PC-9 (cell line): ENCODE measurements at regions not wholly inside any gene's neighbourhood (a gene's known extent, or its start where the extent isn't known, plus 50 kb on each side); places are given as distances from the start of the nearest gene placed in this dataset.
A peak's percentile ranks its signal among the peaks of the same experiment; 100 is the strongest.
"Not testable (repeated sequence)": the region's sequence is repeated elsewhere in the genome, so short reads cannot be mapped to it uniquely, and the experiment has no call there.

Experiments used
- BruUV-seq: library from RNA; stranded (reverse); fragments of 400-500 nt; replicated peaks from 2 replicates; lab custom pipeline; 2021; lab: Mats Ljungman, UMichigan
- CTCF ChIA-PET: fragments of 300-600 bp; sonication (Branson Sonifier 250); formaldehyde crosslinking; loops from one replicate; lab custom pipeline; 2022; ENCODE audit warnings: antibody characterized with exemption; lab: Charles Lee
- POLR2A ChIA-PET: fragments of 300-600 bp; sonication (Branson Sonifier 250); formaldehyde crosslinking; loops from one replicate; lab custom pipeline; 2022; ENCODE audit warnings: antibody characterized with exemption; ENCODE audit not compliant: unreplicated experiment; lab: Charles Lee
- DNase-seq, 2 experiments: peaks; one replicate each; pipeline versions ENCODE4 v3.0.0 to v3.0.0-alpha.2; 2015 to 2022; ENCODE audit warnings: mixed read lengths in 1 of 2
- H2AFZ ChIP-seq: fragments of 200-600 bp; sonication (generic); 2 replicates; pipeline ENCODE4 v1.8.1; 2017; ENCODE audit warnings: antibody characterized with exemption
- H3F3A ChIP-seq: fragments of 200-600 bp; sonication (generic); 2 replicates; pipeline ENCODE4 v1.8.1; 2017; ENCODE audit warnings: antibody characterized with exemption, mild to moderate bottlenecking, low read depth; ENCODE audit not compliant: insufficient read depth
- H3K27ac ChIP-seq: fragments of 200-600 bp; sonication (generic); 2 replicates; pipeline ENCODE4 v1.6.1; 2016; ENCODE audit warnings: mixed run types
- H3K27me3 ChIP-seq: fragments of 200-600 bp; sonication (generic); 2 replicates; pipeline ENCODE4 v1.6.1; 2016; ENCODE audit warnings: low read depth, mixed run types; ENCODE audit not compliant: insufficient read depth
- H3K36me3 ChIP-seq: fragments of 200-600 bp; sonication (generic); 2 replicates; pipeline ENCODE4 v1.6.1; 2016; ENCODE audit warnings: low read depth, mixed run types
- H3K4me1 ChIP-seq: fragments of 200-600 bp; sonication (generic); replicated peaks from 2 replicates; pipeline ENCODE4 v1.6.1; 2016; ENCODE audit warnings: mixed run types; ENCODE audit not compliant: insufficient read depth
- H3K4me2 ChIP-seq: fragments of 200-600 bp; sonication (generic); 2 replicates; pipeline ENCODE4 v1.6.1; 2017; ENCODE audit warnings: mixed run types
- H3K4me3 ChIP-seq: fragments of 200-600 bp; sonication (generic); 2 replicates; pipeline ENCODE4 v1.6.1; 2016; ENCODE audit warnings: mixed run types
- H3K79me2 ChIP-seq: fragments of 200-600 bp; sonication (generic); 2 replicates; pipeline ENCODE4 v1.6.1; 2017; ENCODE audit warnings: low read depth, mixed run types
- H3K9me2 ChIP-seq: fragments of 200-600 bp; sonication (generic); 2 replicates; pipeline ENCODE4 v1.8.1; 2017; ENCODE audit warnings: mild to moderate bottlenecking; ENCODE audit not compliant: insufficient read depth
- H3K9me3 ChIP-seq: fragments of 200-600 bp; sonication (generic); 2 replicates; pipeline ENCODE4 v1.8.1; 2016; ENCODE audit warnings: low read depth; ENCODE audit not compliant: insufficient read depth
- H4K20me1 ChIP-seq: fragments of 200-600 bp; sonication (generic); 2 replicates; pipeline ENCODE4 v1.8.1; 2017; ENCODE audit not compliant: insufficient read depth
- EZH2 ChIP-seq: fragments of 200-600 bp; sonication (generic); IDR thresholded peaks from 2 replicates; pipeline ENCODE4 v1.8.0; 2017; ENCODE audit warnings: antibody characterized with exemption, low read depth
- intact Hi-C: fragments of 100-400 bp; cut with micrococcal nuclease; formaldehyde crosslinking; loops from one replicate; pipeline ENCODE4 v1.10.0; 2022; ENCODE audit not compliant: unreplicated experiment
- TF ChIP-seq, protein P1 (sequence below): fragments of 200-600 bp; sonication (generic); conservative IDR thresholded peaks from 2 replicates; pipeline ENCODE4 v1.6.1; 2017; ENCODE audit warnings: mixed run types, antibody characterized with exemption, mild to moderate bottlenecking, moderate library complexity

DNA sequence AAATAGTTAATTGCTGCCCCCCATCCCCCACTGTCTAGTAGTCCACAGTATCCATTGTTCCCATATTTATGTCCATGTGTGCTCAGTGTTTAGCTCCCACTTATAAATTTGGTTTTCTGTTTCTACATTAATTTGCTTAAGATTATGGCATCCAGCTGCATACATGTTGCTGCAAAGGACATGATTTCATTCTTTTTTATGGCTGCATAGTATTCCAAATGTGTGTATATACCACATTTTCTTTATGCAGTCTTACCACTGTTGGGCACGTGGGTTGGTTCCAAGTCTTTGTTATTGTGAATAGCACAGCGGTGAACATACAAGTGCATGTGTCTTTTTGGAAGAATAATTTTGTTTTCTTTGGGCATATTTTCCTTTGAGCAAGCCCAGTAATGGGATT is 113.0 kb upstream of the LNX1 start:
- TF ChIP-seq, protein P1, sequence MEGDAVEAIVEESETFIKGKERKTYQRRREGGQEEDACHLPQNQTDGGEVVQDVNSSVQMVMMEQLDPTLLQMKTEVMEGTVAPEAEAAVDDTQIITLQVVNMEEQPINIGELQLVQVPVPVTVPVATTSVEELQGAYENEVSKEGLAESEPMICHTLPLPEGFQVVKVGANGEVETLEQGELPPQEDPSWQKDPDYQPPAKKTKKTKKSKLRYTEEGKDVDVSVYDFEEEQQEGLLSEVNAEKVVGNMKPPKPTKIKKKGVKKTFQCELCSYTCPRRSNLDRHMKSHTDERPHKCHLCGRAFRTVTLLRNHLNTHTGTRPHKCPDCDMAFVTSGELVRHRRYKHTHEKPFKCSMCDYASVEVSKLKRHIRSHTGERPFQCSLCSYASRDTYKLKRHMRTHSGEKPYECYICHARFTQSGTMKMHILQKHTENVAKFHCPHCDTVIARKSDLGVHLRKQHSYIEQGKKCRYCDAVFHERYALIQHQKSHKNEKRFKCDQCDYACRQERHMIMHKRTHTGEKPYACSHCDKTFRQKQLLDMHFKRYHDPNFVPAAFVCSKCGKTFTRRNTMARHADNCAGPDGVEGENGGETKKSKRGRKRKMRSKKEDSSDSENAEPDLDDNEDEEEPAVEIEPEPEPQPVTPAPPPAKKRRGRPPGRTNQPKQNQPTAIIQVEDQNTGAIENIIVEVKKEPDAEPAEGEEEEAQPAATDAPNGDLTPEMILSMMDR = no peak
- no peak for TF ChIP-seq EZH2
- intact Hi-C loops = loop anchor here (5.0 kb wide), 1 partner anchor 102 kb away; no protein-coding TSS in a partner anchor
- no peak for DNase-seq
- Histone ChIP-seq H3K4me3 (no peak overlapping the region), H3K79me2 (no peaks in the 10 kb centered on the region), H3K27ac (no peak overlapping the region), H3F3A (no peaks in the 10 kb centered on the region), H3K27me3 (no peaks in the 10 kb centered on the region), H3K4me1 (0 out of 2 replicates have a peak, but pooled peaks cover 7% of the 10 kb centered on the region), H3K36me3 (no peaks in the 10 kb centered on the region), H3K9me2 (no peaks in the 10 kb centered on the region), H2AFZ (no peak overlapping the region), H3K4me2 (no peak overlapping the region), H3K9me3 (no peaks in the 10 kb centered on the region), H4K20me1 (no peaks in the 10 kb centered on the region)
- ChIA-PET CTCF (no interaction called here), POLR2A (no interaction called here)
- BruUV-seq = no TSS peak

DNA sequence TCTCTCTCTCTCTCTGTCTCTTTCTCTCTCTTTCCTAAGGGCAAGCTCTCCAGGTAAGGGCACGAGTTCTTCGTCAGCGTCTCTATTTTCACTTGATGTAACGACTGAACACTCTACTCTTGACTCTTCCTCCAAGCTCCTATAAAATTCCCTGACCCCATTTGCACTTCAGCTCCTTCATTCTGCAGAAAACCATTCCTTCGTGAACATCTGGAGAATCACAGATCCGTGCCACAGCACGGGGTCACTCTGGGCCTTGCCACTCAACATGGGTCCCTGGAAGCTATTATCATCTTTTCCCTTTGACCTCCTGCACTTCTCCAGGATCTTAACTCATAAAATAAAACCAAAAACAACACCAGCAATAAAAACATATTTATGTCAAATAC is 112.0 kb upstream of the LNX1 start:
- Histone ChIP-seq H3K9me3 (no peaks in the 10 kb centered on the region), H3F3A (no peaks in the 10 kb centered on the region), H3K79me2 (no peaks in the 10 kb centered on the region), H3K9me2 (no peaks in the 10 kb centered on the region), H3K4me2 (peak overlapping the region; percentile 70), H3K27ac (no peak overlapping the region), H3K4me1 (0 out of 2 replicates have a peak, but pooled peaks cover 7% of the 10 kb centered on the region), H2AFZ (no peak overlapping the region), H3K36me3 (no peaks in the 10 kb centered on the region), H3K4me3 (no peak overlapping the region), H4K20me1 (no peaks in the 10 kb centered on the region), H3K27me3 (no peaks in the 10 kb centered on the region)
- TF ChIP-seq, protein P1 = no peak
- no peak for TF ChIP-seq EZH2
- ChIA-PET POLR2A (no interaction called here), CTCF (no interaction called here)
- no TSS peak for BruUV-seq
- intact Hi-C loops = loop anchor here (5.0 kb wide), 1 partner anchor 101 kb away; no protein-coding TSS in a partner anchor
- no peak for DNase-seq

DNA sequence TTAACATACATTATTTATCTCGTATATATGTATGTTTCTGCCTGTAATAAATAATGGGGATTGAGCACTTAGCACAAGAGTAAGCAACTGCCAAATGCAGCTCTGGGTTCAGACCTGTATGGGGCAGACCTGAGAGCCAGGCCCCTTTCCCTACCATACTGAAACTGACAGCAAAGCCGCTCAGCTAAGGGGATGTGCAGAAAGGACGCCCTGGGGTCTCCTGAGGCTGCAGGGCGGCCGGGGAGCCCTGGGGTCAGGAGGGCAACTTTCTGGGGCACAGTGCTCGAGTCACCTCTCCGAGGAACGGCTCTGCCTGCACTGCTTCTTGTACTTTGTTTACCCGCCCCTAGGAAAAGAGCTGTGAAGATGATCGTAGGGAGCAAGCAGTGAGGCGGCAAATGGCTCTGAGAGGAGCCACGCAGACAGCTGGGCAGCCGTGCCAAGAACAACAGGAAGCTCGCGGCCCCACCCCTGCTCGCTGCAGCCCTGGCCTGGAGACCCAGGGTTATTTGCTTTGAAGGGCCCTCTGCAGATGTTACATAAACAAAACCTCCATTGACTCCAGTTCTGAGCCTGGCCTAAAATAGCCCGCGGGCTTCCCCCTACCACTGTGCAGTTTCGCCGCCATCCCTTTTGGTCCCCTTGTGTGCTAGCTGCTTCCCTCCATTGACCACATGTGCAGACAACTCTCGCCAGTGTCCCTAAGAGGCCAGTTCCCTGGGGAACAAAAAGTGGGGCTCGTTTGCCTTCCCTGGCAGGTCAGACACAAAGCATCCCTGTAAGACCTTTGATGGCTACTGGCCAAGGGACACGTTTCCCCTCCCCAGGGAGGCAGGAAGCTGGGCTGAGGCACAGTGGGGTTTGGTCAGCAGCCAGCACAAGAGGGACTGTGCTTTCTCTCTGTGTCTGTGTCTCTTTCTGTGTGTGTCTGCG is 111.3 kb upstream of the LNX1 start:
- Histone ChIP-seq H3K4me1 (0 out of 2 replicates have a peak, but pooled peaks cover 7% of the 10 kb centered on the region), H3K4me2 (peak overlapping the region; percentile 70), H3K4me3 (peak overlapping the region; percentile 23; the same call in 1 of the 2 replicates), H2AFZ (0 out of 2 replicates have a peak overlapping the region, but pooled peaks have one; percentile 12), H3K9me2 (no peaks in the 10 kb centered on the region), H4K20me1 (no peaks in the 10 kb centered on the region), H3K27me3 (no peaks in the 10 kb centered on the region), H3K79me2 (no peaks in the 10 kb centered on the region), H3K9me3 (no peaks in the 10 kb centered on the region), H3F3A (no peaks in the 10 kb centered on the region), H3K27ac (no peak overlapping the region), H3K36me3 (no peaks in the 10 kb centered on the region)
- DNase-seq = peak; percentile 46 to 59
- TF ChIP-seq EZH2 = no peak
- TF ChIP-seq, protein P1 = no peak
- ChIA-PET CTCF (no interaction called here), POLR2A (no interaction called here)
- no TSS peak for BruUV-seq
- intact Hi-C loops = loop anchor here (5.0 kb wide), 1 partner anchor 100 kb away; no protein-coding TSS in a partner anchor

- H3K36me3 ChIP-seq, H3K9me2 ChIP-seq, H3K79me2 ChIP-seq, H3K4me1 ChIP-seq, DNase-seq, H3F3A ChIP-seq, POLR2A ChIA-PET, H2AFZ ChIP-seq, H3K27me3 ChIP-seq, H3K4me2 ChIP-seq, CTCF ChIA-PET, H3K4me3 ChIP-seq, H4K20me1 ChIP-seq, H3K27ac ChIP-seq, BruUV-seq, H3K9me3 ChIP-seq: not testable (repeated sequence)
- intact Hi-C loops = loop anchor here (5.0 kb wide), 1 partner anchor 99 kb away; no protein-coding TSS in a partner anchor
These were observed 110.0 kb upstream of the LNX1 start for GRCh38 chr4:53701260-53701659.

DNA sequence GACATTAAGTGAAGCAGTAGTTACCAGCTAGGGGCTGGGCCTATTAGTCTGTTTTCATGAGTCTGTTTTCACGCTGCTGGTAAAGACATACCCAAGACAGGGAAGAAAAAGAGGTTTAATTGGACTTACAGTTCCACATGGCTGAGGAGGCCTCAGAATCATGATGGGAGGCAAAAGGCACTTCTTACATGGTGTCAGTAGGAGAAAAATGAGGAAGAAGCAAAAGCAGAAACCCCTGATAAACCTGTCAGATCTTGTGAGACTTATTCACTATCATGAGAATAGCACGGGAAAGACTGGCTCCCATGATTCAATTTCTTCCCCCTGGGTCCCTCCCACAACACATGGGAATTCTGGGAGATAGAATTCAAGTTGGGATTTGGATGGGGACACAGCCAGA is 108.0 kb upstream of the LNX1 start:
- H3K4me1 ChIP-seq, H2AFZ ChIP-seq, POLR2A ChIA-PET, CTCF ChIA-PET, BruUV-seq, H3K9me2 ChIP-seq, H3K9me3 ChIP-seq, intact Hi-C loops, H3F3A ChIP-seq, H3K27ac ChIP-seq, H3K27me3 ChIP-seq, H3K4me2 ChIP-seq, H3K36me3 ChIP-seq, H3K4me3 ChIP-seq, H3K79me2 ChIP-seq, H4K20me1 ChIP-seq, DNase-seq: not testable (repeated sequence)
